ENCODE measurements at regions not wholly inside any gene's neighbourhood (a gene's known extent, or its start where the extent isn't known, plus 50 kb on each side); places are given as distances from the start of the nearest gene placed in this dataset.

DNA sequence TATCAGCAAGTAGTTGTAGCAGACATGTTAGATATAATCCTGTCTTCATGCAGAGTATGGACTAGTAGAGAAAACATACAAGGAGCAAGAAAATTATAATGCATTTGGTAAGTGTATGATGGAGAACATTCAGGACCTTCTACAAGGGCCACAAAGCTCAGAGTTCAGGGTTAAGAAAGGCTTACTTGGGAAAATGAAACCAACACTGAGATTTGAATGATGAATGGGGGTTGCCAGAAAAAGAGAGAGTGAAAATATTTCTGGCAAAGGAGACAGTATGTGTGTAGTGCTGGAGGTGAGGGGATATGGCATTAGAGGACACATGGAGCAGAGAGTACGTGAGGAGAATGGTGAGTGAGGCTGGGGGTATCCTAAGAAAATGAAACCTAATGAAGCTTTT, 169.8 kb upstream of the STK32A start:
- in situ Hi-C loops (cut with HindIII; ENCODE audit: low sequenced_read_pairs) = no loop called here
- DNase-seq (ENCODE audit: low read depth) = no peak
- H3K4me3 ChIP-seq (ENCODE audit: low read depth, low read length) = no peak overlapping the region
- TF ChIP-seq, protein P1, sequence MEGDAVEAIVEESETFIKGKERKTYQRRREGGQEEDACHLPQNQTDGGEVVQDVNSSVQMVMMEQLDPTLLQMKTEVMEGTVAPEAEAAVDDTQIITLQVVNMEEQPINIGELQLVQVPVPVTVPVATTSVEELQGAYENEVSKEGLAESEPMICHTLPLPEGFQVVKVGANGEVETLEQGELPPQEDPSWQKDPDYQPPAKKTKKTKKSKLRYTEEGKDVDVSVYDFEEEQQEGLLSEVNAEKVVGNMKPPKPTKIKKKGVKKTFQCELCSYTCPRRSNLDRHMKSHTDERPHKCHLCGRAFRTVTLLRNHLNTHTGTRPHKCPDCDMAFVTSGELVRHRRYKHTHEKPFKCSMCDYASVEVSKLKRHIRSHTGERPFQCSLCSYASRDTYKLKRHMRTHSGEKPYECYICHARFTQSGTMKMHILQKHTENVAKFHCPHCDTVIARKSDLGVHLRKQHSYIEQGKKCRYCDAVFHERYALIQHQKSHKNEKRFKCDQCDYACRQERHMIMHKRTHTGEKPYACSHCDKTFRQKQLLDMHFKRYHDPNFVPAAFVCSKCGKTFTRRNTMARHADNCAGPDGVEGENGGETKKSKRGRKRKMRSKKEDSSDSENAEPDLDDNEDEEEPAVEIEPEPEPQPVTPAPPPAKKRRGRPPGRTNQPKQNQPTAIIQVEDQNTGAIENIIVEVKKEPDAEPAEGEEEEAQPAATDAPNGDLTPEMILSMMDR (IDR thresholded peaks at IDR 0.05; ENCODE audit: low read depth, low read length, missing control alignments) = no peak

DNA sequence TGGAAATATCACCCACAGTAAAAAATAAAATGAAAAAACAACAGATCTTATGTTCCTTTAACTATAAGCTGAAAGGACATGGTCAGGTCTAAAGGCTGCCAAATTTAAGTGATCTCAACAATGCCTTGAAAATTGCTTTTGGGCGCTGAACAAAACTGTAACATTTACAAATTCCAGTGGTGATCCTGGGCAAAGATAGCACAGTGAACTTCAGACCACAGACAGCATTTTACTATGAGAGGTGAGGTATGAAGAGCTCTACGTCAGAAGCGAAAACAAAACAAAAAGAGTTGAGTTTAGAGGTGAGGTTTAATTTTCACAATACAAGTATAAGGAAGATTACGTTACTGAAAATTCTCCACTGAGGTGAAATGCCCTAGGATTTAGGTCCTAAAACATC, 165.8 kb upstream of the STK32A start:
- no peak overlapping the region for H3K4me3 ChIP-seq (ENCODE audit: low read depth, low read length)
- no peak for DNase-seq (ENCODE audit: low read depth)
- in situ Hi-C loops (cut with HindIII; ENCODE audit: low sequenced_read_pairs) = no loop called here
- TF ChIP-seq, protein P1 (IDR thresholded peaks at IDR 0.05; ENCODE audit: low read depth, low read length, missing control alignments) = no peak

DNA sequence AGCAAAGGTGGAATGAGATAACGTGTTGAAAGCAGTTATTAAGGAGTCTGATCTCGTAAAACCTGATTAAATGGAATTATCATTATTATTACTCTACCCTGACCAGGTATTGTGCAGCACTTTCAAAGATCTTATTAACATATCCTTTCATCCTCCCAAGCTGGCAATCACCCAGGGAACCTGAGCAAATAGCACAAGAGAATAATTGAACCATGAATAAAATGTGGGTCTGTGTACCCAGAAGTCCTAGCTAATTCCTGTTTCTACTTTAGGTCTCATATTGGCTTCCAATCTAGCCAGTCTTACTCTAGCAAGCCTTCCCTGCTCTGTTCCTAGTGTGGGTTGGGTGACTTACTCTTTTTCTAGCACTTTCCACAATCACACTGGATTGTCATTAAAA, 162.2 kb upstream of the STK32A start:
- DNase-seq (ENCODE audit: low read depth) = no peak
- in situ Hi-C loops (cut with HindIII; ENCODE audit: low sequenced_read_pairs) = no loop called here
- TF ChIP-seq, protein P1 (IDR thresholded peaks at IDR 0.05; ENCODE audit: low read depth, low read length, missing control alignments) = no peak

DNA sequence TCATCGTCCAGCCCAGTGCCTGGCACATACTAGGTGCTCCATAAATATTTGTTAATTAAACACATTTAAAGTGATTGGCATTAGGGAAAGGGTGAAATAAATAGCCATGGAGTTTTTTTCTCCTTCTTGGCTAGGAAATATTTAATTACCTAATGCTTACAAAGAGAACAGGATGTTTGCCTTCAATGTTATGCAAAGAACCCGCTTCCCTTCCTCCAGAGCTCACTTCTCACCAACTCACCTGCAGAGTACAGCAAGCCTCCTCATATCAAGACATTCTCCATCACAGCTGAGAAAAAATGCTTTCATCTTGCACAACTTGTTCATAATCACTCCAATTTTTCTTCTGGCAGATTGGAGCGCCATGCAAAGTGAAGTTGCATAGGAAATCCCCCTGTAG, 161.7 kb upstream of the STK32A start:
- no peak overlapping the region for H3K4me3 ChIP-seq (ENCODE audit: low read depth, low read length)

More for the DNA sequence above, 162.2 kb upstream of the STK32A start:
- H3K4me3 ChIP-seq (ENCODE audit: low read depth, low read length) = no peak overlapping the region

DNA sequence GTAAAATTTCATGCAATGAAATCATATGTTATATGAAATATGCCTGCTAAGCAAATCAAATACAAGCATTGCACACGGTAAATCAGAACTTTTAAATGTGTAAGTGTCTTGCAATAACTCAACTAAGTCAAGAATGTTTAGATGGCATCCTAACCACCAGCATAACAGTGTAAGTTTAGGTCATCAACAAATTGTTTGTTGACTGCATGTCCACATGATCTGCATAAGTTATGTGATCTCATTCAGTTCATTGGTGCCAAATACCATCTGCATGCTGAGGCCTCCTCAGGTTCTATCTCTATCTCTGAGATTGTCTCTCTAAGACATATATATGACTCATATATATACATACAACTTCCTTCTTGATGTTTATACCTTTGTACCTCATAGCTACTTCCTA, 159.6 kb upstream of the STK32A start:
- TF ChIP-seq, protein P1 (IDR thresholded peaks at IDR 0.05; ENCODE audit: low read depth, low read length, missing control alignments) = no peak
- no peak for DNase-seq (ENCODE audit: low read depth)
- in situ Hi-C loops (cut with HindIII; ENCODE audit: low sequenced_read_pairs) = no loop called here
- no peak overlapping the region for H3K4me3 ChIP-seq (ENCODE audit: low read depth, low read length)

More for the DNA sequence above, 161.7 kb upstream of the STK32A start:
- no peak for DNase-seq (ENCODE audit: low read depth)
- TF ChIP-seq, protein P1 (IDR thresholded peaks at IDR 0.05; ENCODE audit: low read depth, low read length, missing control alignments) = no peak
- in situ Hi-C loops (cut with HindIII; ENCODE audit: low sequenced_read_pairs) = no loop called here

DNA sequence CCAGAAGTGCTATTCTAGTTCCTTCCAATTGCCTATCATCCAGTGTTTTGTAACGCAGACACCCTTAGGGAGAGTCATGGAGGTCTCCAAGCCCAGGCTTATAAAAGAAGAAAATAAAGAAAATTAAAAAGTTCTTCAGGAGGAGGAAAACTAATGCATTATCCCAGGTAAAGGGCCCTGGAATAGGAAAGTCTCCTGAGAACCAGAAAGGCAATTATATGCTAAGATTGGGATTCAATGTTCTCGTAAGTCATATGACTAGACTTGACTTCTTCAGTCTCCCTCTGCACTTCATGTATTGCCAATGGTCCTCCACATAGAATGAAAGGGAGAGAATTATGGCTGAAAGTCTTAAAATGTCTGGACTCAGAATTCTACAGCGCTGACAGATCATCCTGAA, 154.4 kb upstream of the STK32A start:
- no peak overlapping the region for H3K4me3 ChIP-seq (ENCODE audit: low read depth, low read length)
- TF ChIP-seq, protein P1 (IDR thresholded peaks at IDR 0.05; ENCODE audit: low read depth, low read length, missing control alignments) = no peak
- no peak for DNase-seq (ENCODE audit: low read depth)
- in situ Hi-C loops (cut with HindIII; ENCODE audit: low sequenced_read_pairs) = no loop called here

DNA sequence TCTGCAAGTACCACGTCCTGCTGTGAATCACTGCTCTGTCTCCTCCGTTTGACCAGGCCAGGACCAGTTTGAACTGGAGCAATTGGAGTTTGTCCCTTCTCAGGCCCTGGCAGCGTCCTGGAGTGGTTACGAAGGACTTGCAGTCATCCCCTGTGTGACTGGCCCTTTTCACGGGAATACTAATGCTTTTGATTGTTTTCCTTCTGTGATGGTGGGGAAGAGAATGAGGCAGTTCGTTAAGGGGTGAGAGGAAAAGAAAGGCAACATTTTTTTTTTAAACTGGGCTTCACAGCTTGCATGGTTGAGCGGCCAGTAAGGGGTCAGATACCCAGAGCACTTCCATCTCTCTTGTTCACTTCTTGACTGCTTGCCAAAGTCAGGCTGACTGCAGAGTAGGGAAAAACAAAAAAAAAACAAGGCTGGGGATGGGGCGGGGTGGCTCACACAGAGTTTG, 153.5 kb upstream of the STK32A start:
- no peak for DNase-seq (ENCODE audit: low read depth)
- TF ChIP-seq, protein P1 (IDR thresholded peaks at IDR 0.05; ENCODE audit: low read depth, low read length, missing control alignments) = no peak
- no peak overlapping the region for H3K4me3 ChIP-seq (ENCODE audit: low read depth, low read length)
- in situ Hi-C loops (cut with HindIII; ENCODE audit: low sequenced_read_pairs) = no loop called here
